ENCODE measurements at regions not wholly inside any gene's neighbourhood (a gene's known extent, or its start where the extent isn't known, plus 50 kb on each side); places are given as distances from the start of the nearest gene placed in this dataset.

DNA sequence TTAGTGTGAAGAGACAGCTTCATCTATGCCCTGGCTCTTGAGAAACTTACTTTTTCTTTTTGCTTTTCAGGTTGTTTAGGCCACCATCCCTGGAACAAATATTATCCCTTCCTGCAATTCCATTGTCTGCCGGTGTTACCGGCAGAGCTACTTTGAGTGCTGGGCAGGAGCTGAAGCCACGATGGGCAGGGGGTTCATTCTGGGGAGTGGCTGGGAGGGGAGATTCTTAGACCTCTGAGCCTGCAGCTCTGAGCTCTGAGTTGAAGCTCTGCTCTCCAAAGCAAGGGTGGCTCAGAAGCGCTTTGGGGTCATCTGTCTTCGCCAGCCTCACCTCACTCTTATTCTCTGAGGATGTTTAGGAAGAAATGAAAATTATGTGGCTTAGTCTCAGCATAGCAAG, 1066.6 kb upstream of the SLC10A2 start:
- H3K27me3 ChIP-seq, result no peaks in the 10 kb centered on the region
- no peak for DNase-seq
- TF ChIP-seq CTCF (IDR thresholded peaks at IDR 0.05) (no peak), POLR2A (IDR thresholded peaks at IDR 0.05) (no peak)
- H3K4me1 ChIP-seq, result no peaks in the 10 kb centered on the region
- no peak overlapping the region for H3K4me3 ChIP-seq
- intact Hi-C loops (cut with DNase I; ENCODE audit: low total_unique reads), result no loop called here
- no peak overlapping the region for H3K27ac ChIP-seq
- H3K36me3 ChIP-seq, result no peaks in the 10 kb centered on the region
- H3K9me3 ChIP-seq, result no peaks in the 10 kb centered on the region

DNA sequence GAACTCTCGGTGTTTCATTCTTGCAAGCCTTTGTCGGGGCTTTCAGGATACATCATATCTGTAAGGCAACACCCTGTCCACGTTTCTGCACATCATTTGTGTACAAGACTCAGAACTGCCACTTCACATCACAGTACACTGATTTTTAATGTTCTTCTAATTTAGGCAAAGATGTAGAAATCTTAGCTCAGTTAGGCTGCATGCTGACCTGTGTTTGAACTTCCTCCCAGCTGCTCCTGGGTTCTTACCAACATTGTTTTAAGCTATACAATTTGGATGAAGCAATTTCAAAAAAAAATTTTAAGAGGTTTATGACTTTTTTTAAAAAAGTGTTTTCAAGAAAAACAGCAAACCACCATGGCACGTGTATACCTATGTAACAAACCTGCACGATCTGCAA, 1047.9 kb upstream of the SLC10A2 start:
- TF ChIP-seq CTCF (IDR thresholded peaks at IDR 0.05) (no peak), POLR2A (IDR thresholded peaks at IDR 0.05) (no peak)
- Histone ChIP-seq H3K4me1 (no peaks in the 10 kb centered on the region), H3K36me3 (no peaks in the 10 kb centered on the region), H3K27ac (no peak overlapping the region), H3K27me3 (no peaks in the 10 kb centered on the region), H3K9me3 (no peaks in the 10 kb centered on the region), H3K4me3 (no peak overlapping the region)
- DNase-seq, result no peak
- intact Hi-C loops (cut with DNase I; ENCODE audit: low total_unique reads), result no loop called here

GRCh38 chr13:104111031-104111430, 1044.8 kb upstream of the SLC10A2 start:
- Histone ChIP-seq H3K9me3 (no peaks in the 10 kb centered on the region), H3K27me3 (no peaks in the 10 kb centered on the region), H3K4me3 (no peak overlapping the region), H3K4me1 (no peaks in the 10 kb centered on the region), H3K36me3 (no peaks in the 10 kb centered on the region), H3K27ac (no peak overlapping the region)
- no peak for TF ChIP-seq POLR2A (IDR thresholded peaks at IDR 0.05)
- TF ChIP-seq CTCF (IDR thresholded peaks at IDR 0.05), result no peak
- intact Hi-C loops (cut with DNase I; ENCODE audit: low total_unique reads), result no loop called here
- DNase-seq, result no peak

DNA sequence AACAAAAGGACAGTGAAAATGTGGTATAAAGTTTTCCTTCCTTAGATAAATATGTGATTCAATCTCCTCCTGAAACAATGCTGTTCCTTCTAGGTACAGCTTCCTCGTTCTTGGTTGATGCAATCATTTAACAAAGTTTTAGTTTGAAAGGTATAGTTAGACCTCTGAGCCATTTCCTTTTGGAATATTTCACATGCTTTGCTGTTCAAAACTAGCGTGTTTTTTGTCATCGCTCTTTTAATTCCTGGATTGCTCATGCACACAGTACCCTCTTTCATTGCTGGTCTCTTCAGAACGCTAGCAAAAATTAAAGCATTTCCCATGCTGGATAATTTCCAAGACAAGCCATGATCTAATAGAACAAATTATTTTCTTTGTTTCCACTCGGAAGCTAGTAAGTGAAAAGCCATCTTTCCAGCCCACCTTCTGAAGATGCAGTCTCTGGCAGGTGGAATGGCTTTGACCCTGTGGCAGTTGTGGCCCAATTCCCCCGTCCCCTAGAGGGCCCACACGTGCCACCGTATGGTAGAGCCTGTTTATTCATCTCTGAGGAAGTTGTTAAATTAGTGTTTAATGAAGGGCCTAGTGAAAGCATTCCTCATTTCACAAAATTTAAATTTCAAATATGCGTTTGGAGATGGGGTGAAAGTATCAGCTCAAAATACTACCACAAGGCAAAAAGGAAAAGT, 1040.6 kb upstream of the SLC10A2 start:
- intact Hi-C loops (cut with DNase I; ENCODE audit: low total_unique reads), result no loop called here
- Histone ChIP-seq H3K27me3 (no peaks in the 10 kb centered on the region), H3K9me3 (no peaks in the 10 kb centered on the region), H3K36me3 (no peaks in the 10 kb centered on the region), H3K4me1 (no peaks in the 10 kb centered on the region), H3K4me3 (no peak overlapping the region), H3K27ac (no peak overlapping the region)
- TF ChIP-seq POLR2A (IDR thresholded peaks at IDR 0.05), result no peak
- no peak for TF ChIP-seq CTCF (IDR thresholded peaks at IDR 0.05)
- DNase-seq, result no peak

DNA sequence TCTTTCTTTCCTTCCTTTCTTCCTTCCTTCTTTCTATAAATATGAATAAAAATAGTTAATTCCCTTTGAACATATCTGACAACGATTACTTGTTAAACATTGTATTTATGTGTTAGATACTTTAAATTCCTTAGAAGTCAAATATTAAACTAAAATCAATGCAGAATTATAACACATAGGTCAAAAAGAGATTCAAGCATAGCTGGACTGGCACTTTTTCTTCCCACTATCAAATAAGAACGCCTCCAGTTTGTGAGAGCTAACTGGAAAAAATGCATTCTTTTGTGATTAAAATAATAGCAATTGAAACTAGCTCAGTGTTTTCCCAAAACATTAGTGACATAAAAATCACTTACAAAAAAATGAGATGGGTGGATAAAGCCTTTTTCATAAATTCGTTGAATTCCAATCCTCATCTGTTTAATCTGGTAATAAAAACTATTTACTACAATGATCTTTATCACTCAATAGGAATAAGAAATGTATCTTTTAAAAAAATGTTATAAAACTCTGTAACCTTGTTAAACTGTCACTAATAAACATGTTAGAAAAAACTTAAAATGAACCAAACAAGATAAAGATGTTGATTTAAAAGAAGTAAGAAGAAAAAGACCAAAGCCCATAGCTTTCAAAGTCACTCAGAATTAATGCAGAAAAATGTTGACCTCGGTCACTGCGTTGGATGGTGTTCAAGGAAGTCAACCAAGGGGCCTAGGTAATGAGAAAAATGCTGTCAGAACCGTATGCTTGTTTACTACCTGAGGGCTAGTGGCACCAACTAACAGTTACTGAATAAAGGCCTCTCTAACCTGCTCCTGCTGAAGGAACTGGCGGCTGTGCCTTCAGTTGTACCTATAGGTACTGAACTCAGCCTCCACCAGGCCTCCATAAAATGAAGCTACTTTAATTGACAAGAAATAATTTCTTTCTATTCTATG, 1039.5 kb upstream of the SLC10A2 start:
- no peak overlapping the region for H3K27ac ChIP-seq
- no peak for TF ChIP-seq POLR2A (IDR thresholded peaks at IDR 0.05)
- no peak for TF ChIP-seq CTCF (IDR thresholded peaks at IDR 0.05)
- intact Hi-C loops (cut with DNase I; ENCODE audit: low total_unique reads), result no loop called here
- H3K4me3 ChIP-seq, result no peak overlapping the region
- H3K36me3 ChIP-seq, result no peaks in the 10 kb centered on the region
- no peaks in the 10 kb centered on the region for H3K27me3 ChIP-seq
- H3K4me1 ChIP-seq, result no peaks in the 10 kb centered on the region
- H3K9me3 ChIP-seq, result no peaks in the 10 kb centered on the region
- no peak for DNase-seq
